ENCODE measurements at regions not wholly inside any gene's neighbourhood (a gene's known extent, or its start where the extent isn't known, plus 50 kb on each side); places are given as distances from the start of the nearest gene placed in this dataset.

GRCh38 chr2:9739531-9739964 is 103.7 kb upstream of the TAF1B start:
- Histone ChIP-seq H3K36me3 (no peaks in the 10 kb centered on the region), H3K4me1 (peaks cover 0 to 14% (median 9%) of the 10 kb centered on the region in 4 donors), H3K9me3 (peaks cover 0 to 5% (median 0%) of the 10 kb centered on the region in 3 donors), H3K27me3 (no peaks in the 10 kb centered on the region), H3K4me3 (peak overlapping the region; percentile 43 to 60), H3K27ac (peak overlapping the region; percentile 54 to 74)
- intact Hi-C loops (cut with DNase I; ENCODE audit: low total_unique reads): no loop called here
- no peak for TF ChIP-seq CTCF (IDR thresholded peaks at IDR 0.05)
- DNase-seq: peak; percentile 36 to 77

GRCh38 chr2:9740382-9741073 is 102.7 kb upstream of the TAF1B start:
- no peak overlapping the region for H3K4me3 ChIP-seq
- DNase-seq: no peak
- no peaks in the 10 kb centered on the region for H3K27me3 ChIP-seq
- no peaks in the 10 kb centered on the region for H3K9me3 ChIP-seq
- peaks cover 0 to 14% (median 9%) of the 10 kb centered on the region in 4 donors for H3K4me1 ChIP-seq
- TF ChIP-seq CTCF (IDR thresholded peaks at IDR 0.05): no peak
- H3K36me3 ChIP-seq: no peaks in the 10 kb centered on the region
- intact Hi-C loops (cut with DNase I; ENCODE audit: low total_unique reads): loop anchor here (5.0 kb wide), 1 partner anchor 898 kb away; no protein-coding TSS in a partner anchor
- H3K27ac ChIP-seq: no peak overlapping the region

GRCh38 chr2:9741110-9741509 is 102.2 kb upstream of the TAF1B start:
- TF ChIP-seq CTCF (IDR thresholded peaks at IDR 0.05): no peak
- DNase-seq: no peak
- Histone ChIP-seq H3K36me3 (no peaks in the 10 kb centered on the region), H3K4me3 (no peak overlapping the region), H3K27ac (no peak overlapping the region), H3K9me3 (no peaks in the 10 kb centered on the region), H3K4me1 (peaks cover 0 to 14% (median 9%) of the 10 kb centered on the region in 4 donors), H3K27me3 (no peaks in the 10 kb centered on the region)
- intact Hi-C loops (cut with DNase I; ENCODE audit: low total_unique reads): loop anchor here (5.0 kb wide), 1 partner anchor 899 kb away; no protein-coding TSS in a partner anchor

GRCh38 chr2:9742601-9743000 is 100.7 kb upstream of the TAF1B start:
- peaks cover 0 to 14% (median 9%) of the 10 kb centered on the region in 4 donors for H3K4me1 ChIP-seq
- intact Hi-C loops (cut with DNase I; ENCODE audit: low total_unique reads): loop anchor here (5.0 kb wide), 1 partner anchor 900 kb away; no protein-coding TSS in a partner anchor
- no peaks in the 10 kb centered on the region for H3K36me3 ChIP-seq
- no peak overlapping the region for H3K4me3 ChIP-seq
- no peak for DNase-seq
- H3K9me3 ChIP-seq: no peaks in the 10 kb centered on the region
- H3K27me3 ChIP-seq: no peaks in the 10 kb centered on the region
- no peak overlapping the region for H3K27ac ChIP-seq
- no peak for TF ChIP-seq CTCF (IDR thresholded peaks at IDR 0.05)

- no peak overlapping the region for H3K4me3 ChIP-seq
- DNase-seq: no peak
- no peaks in the 10 kb centered on the region for H3K36me3 ChIP-seq
- no peak overlapping the region for H3K27ac ChIP-seq
- H3K9me3 ChIP-seq: no peaks in the 10 kb centered on the region
- intact Hi-C loops (cut with DNase I; ENCODE audit: low total_unique reads): loop anchor here (5.0 kb wide), 1 partner anchor 902 kb away; no protein-coding TSS in a partner anchor
- TF ChIP-seq CTCF (IDR thresholded peaks at IDR 0.05): no peak
- H3K4me1 ChIP-seq: peaks cover 0 to 6% (median 1%) of the 10 kb centered on the region in 4 donors
- no peaks in the 10 kb centered on the region for H3K27me3 ChIP-seq
Observed at GRCh38 chr2:9744256-9745004, 98.8 kb upstream of the TAF1B start.
